ENCODE measurements at regions not wholly inside any gene's neighbourhood (a gene's known extent, or its start where the extent isn't known, plus 50 kb on each side); places are given as distances from the start of the nearest gene placed in this dataset.

GRCh38 chr7:49488573-49488972 lies 284.9 kb upstream of the VWC2 start:
- TF ChIP-seq CTCF (IDR thresholded peaks at IDR 0.05) (no peak), POLR2A (IDR thresholded peaks at IDR 0.05) (no peak)
